ENCODE measurements at regions not wholly inside any gene's neighbourhood (a gene's known extent, or its start where the extent isn't known, plus 50 kb on each side); places are given as distances from the start of the nearest gene placed in this dataset.

DNA sequence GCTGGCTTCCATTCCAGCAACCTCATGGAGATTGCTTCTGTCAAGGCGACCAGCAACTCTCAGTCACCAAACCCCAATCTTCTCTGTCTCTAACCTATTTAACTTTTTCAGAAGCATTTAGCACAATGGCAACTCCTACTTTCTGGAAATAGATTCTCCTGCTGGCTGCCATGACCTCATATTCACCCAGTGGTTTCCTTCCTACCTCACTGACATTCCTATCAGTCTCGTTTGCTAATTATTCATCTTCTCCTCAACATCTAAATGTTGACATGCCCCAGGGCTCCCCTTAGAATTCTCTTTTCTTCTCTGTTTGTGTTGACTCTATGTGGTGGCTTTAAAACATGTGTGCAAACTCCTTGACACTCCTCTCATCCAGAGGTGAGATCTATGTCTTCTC, 106.7 kb downstream of the OLFM4 start:
- TF ChIP-seq, protein P1, sequence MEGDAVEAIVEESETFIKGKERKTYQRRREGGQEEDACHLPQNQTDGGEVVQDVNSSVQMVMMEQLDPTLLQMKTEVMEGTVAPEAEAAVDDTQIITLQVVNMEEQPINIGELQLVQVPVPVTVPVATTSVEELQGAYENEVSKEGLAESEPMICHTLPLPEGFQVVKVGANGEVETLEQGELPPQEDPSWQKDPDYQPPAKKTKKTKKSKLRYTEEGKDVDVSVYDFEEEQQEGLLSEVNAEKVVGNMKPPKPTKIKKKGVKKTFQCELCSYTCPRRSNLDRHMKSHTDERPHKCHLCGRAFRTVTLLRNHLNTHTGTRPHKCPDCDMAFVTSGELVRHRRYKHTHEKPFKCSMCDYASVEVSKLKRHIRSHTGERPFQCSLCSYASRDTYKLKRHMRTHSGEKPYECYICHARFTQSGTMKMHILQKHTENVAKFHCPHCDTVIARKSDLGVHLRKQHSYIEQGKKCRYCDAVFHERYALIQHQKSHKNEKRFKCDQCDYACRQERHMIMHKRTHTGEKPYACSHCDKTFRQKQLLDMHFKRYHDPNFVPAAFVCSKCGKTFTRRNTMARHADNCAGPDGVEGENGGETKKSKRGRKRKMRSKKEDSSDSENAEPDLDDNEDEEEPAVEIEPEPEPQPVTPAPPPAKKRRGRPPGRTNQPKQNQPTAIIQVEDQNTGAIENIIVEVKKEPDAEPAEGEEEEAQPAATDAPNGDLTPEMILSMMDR (optimal IDR thresholded peaks at IDR 0.05 in 1 of 3, IDR thresholded peaks at IDR 0.05 in 1 of 3, conservative IDR thresholded peaks at IDR 0.05 in 1 of 3; ENCODE audit: extremely low read depth in 1 of 3, insufficient read depth in 2 of 3, low read length in 3 of 3): no peak
- no peak for TF ChIP-seq EZH2 (IDR thresholded peaks at IDR 0.05; ENCODE audit: low read length)
